Right lobe of liver (tissue), 4 donors: ENCODE measurements at regions not wholly inside any gene's neighbourhood (a gene's known extent, or its start where the extent isn't known, plus 50 kb on each side); places are given as distances from the start of the nearest gene placed in this dataset.

Source experiments
- CTCF ChIP-seq, 4 donors: fragments of 200-600 bp in 3 of 4; fragments of 450-650 bp in 1 of 4; IDR thresholded peaks; one replicate each; pipeline versions ENCODE4 v1.5.1 to v1.8.0; 2016 to 2022; ENCODE audit warnings: antibody characterized with exemption in 4 of 4, mild to moderate bottlenecking in 2 of 4
- POLR2A ChIP-seq: fragments of 450-650 bp; IDR thresholded peaks from one replicate; pipeline ENCODE4 v1.6.1; 2017; ENCODE audit warnings: antibody characterized with exemption, mild to moderate bottlenecking
- donor health status: DM: no; HTN: no; CAD: no.
- donor health status: DM: no; HTN: no; CAD: no.
- donor health status: DM: no; HTN: yes; CAD: no.

GRCh38 chr10:30169342-30169741, 110.0 kb upstream of the JCAD start:
- TF ChIP-seq POLR2A (no peak), CTCF (IDR thresholded peaks at IDR 0.05) (no peak)
